Lung microvascular endothelial cell (primary cell): ENCODE measurements at regions not wholly inside any gene's neighbourhood (a gene's known extent, or its start where the extent isn't known, plus 50 kb on each side); places are given as distances from the start of the nearest gene placed in this dataset.

ENCODE experiments used
- DNase-seq, 2 donors: peaks; one replicate each; pipeline versions ENCODE4 v3.0.0 to v3.0.0-alpha.2; 2010; ENCODE audit warnings: low read depth in 2 of 2

- no peak for DNase-seq
These were observed 153.5 kb upstream of the RAI14 start for GRCh38 chr5:34502581-34502980.

GRCh38 chr5:34503379-34504253 lies 152.5 kb upstream of the RAI14 start:
- peak; percentile 21 to 74 for DNase-seq

- no peak for DNase-seq
These were observed 151.2 kb upstream of the RAI14 start for GRCh38 chr5:34504967-34505366.

DNA sequence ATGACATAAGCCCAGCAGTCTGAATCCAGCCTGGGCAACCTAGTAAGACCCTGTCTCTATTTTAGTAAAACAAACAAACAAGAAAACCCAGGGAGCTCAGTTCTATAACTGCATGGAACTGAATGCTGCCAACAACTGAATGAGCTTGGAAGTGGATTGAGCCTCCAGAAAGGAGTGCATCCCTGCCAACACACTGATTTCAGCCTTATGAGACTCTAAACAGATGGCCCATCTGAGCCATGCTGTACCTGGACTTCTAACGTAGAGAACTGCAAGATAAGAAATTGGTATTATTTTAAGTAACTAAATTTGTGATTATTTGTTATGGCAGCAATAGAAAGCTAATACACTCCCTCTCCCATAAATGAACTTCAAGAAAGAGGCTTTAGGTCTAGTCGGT lies 150.4 kb upstream of the RAI14 start:
- DNase-seq: no peak

- DNase-seq: no peak
These were observed 148.2 kb upstream of the RAI14 start for GRCh38 chr5:34507933-34508332.

DNA sequence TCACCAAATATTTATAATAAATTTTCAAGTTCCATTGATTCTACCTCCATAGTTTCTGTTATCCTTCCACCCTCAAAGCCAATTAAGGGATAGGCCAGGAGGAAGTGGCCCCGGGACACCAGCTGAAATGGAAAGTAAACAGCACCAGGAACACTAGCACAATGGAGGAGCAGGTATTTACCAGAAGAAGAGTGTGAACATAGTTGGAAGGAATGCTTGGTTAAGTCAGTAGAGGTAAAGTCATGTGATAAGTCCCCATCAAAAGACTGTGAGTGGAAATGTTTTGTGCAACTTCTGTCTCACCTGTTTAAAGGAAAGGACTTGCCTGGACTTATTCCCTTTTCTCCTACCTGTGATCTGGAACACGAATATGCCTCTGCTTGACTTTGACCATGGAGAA lies 146.7 kb upstream of the RAI14 start:
- DNase-seq: peak in 1 of 2 donors; percentile 41

DNA sequence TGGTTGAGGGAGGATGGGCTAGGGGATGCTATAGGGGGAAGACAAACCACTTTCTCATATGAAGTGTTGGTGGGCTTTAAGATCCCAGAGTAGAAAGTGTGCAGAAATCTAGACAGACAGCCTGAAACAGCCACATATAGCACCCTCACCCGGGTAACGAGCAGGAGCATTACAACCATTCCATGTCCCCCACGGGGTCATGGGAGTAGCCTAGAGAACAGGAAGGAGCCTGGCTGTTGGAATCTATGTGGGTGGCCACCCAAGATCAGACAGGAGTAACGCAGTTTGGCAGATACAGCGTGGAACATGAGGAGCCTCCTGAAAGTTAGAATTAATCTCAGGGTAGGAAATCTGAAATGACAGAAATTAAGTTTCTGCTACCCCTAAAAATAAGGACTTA lies 146.1 kb upstream of the RAI14 start:
- no peak for DNase-seq

DNA sequence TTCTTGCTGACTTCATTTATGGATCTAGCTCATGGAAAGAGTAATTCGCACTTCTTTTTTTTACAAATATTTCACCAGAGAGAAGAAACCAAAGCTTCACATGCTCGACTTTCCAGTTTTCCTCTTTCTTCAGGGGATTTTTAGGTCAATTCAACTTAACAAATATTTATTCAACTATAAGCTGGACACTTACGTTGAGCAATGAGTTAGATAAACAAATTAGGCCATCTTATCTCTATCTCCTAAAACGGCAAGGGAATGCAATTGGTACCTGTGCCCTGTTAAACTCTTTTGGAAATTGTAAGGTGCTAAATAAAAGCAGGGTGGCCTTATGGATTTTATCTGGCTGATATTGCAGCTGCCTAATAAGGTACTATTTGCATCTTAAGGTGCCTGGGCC lies 145.1 kb upstream of the RAI14 start:
- no peak for DNase-seq

GRCh38 chr5:34511481-34511880 lies 144.6 kb upstream of the RAI14 start:
- DNase-seq: peak; percentile 22 to 53

GRCh38 chr5:34511915-34512314 lies 144.2 kb upstream of the RAI14 start:
- DNase-seq: peak in 1 of 2 donors; percentile 25

- no peak for DNase-seq
These were observed 140.0 kb upstream of the RAI14 start for GRCh38 chr5:34516166-34516565.

DNA sequence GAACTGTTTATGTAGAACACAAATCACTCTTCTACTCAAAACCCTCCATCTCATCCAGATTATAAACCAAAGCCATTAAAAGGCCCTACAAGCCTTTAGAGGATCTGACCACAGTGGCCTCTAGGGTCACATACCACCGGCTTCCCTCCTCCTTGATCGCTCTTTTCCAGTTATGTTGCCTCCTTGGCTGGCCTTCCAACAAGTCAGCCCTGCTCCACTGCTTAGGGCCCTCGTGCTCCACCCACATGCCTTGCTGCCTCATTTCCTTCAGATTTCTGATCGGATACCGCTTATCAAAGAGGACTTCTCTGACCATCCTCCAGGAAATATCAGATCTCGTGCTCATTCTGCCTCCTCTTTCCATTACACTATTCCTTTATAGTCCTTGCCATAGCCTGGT lies 139.4 kb upstream of the RAI14 start:
- DNase-seq: peak; percentile 40 to 52

DNA sequence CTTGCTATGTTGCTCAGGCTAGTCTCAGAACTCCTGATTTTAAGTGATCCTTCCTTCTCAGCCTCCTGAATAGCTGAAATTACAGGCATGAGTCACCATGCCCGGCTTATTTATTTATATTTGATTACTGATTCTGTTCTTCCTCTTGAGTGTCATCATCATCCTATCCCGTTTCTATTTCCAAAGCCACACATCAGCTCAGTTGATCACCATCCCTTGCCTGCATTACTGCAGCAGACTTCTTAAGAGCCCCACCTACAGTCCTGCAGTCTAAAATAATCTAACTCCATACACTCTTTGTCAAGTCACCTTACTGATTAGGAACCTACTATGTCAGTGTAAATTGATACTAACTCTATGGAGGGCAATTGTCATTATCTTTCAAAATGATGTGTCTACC lies 138.9 kb upstream of the RAI14 start:
- peak; percentile 43 to 72 for DNase-seq

DNA sequence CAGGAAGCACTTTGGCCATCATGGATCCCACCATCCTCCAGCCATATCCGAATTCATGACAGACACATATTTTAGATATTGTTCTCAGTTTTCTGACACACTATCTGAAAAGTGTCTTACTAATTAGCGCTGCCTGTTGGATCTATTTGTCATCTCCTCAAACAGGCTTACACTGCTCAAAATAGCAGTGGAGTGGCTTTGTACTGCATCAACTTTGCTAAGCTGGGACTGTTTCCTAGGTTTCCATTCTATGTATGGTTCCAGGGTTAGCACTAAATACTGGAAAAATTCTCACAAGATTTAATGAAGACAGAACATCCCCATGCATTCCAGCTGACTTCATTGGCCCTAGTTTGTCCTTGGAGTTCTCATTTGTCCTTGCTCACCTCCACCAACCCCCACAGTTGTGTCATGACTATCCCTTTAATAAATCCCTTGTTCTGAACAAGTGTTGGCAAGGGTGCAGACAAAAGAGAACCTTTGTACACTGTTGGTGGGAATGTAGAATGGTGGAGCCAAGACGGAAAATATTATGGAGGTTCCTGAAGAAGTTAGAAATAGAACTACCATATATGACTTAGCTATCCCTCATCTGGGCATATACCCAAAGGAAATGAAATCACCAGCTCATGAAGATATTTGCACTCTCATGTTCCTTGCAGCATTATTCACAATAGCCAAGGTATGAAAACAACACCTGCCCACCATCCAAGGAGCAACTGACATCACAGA lies 136.5 kb upstream of the RAI14 start:
- DNase-seq: peak in 1 of 2 donors; percentile 86

GRCh38 chr5:34521628-34522290 lies 134.4 kb upstream of the RAI14 start:
- no peak for DNase-seq

DNA sequence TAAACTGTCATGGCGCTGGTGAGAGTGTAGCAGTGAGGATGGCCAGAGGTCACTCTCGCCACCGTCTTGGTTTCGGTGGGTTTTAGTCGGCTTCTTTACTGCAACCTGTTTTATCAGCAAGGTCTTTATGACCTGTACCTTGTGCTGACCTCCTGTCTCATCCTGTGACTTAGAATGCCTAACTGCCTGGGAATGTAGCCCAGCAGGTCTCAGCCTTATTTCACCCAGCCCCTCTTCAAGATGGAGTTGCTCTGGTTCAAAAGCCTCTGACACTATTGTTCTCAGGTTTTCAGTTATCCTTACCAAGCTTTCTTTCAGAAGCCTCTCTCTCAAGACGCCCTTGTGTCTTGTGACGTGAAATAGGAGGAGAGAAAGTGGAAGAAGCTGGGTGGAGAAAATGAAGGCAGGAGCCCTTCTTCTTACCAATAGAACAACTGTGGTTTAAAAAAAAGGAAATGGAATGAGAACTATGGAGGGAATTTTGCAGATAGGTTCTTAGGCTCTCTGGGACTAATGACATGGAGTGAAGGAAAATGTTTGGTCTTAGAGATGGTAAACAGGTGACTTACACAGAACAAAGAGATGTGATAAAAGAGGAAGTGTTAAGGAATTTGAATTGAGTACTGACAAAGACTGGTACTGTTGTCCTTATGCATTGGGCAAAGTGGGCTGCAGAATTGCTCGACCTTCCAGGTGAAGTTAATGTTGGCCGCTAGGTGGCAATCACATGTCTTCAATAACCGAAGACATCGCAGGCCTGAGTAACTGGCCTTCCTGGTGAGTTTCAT lies 133.3 kb upstream of the RAI14 start:
- DNase-seq: peak; percentile 91 to 94

- no peak for DNase-seq
These were observed 132.8 kb upstream of the RAI14 start for GRCh38 chr5:34523387-34523726.

- peak; percentile 46 to 88 for DNase-seq
These were observed 132.0 kb upstream of the RAI14 start for GRCh38 chr5:34524123-34524522.

DNA sequence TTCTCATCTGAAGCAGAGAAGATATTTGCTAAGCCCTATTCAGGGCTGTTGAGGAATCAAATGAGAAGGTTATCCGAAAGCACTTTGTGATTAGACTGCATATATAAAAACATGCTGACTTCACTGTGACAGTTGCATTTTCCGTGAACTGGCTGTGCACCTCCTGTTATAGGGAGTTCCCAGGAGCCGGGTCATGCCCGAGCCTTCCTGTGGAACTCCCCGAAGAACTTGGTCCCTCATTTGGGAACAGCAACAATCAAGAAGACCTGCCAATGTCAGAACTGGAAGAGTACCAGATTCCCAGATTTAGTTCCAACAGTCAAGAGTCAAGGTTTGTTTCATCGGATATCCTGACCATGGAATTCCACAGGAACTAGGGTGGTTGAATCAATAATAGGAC lies 130.4 kb upstream of the RAI14 start:
- peak; percentile 96 to 99 for DNase-seq

DNA sequence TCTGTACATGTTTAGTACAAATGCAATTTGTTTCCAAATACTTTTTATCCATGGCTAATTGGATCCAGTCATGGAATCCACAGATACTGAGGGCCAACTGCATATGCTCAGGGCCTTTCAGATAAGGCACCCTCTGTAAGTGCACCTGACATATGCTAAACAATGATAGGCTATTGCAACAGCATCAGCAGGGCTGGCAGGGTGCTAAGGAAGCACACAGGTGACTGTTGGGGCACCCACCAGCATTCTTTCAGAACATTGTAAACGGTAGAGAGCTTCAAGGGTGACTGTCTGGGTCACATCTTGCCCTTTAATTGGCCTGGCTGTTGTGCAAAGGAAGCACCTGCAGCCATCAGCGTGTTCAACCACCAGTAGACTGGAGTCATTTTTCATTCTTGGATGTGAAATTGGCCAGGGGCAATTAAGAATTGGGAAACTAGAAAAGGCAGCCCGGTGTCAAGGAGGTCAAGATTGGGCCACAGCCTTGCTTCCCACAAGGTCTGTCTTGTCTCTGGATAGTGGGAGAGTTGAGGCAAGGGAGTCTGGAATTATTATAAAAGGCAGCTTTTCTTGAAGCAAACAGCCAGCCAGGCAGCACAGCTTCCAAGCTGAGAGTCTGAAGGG lies 129.3 kb upstream of the RAI14 start:
- DNase-seq: peak; percentile 23 to 93
